Astrocyte (in vitro differentiated cells and primary cell): ENCODE measurements at regions not wholly inside any gene's neighbourhood (a gene's known extent, or its start where the extent isn't known, plus 50 kb on each side); places are given as distances from the start of the nearest gene placed in this dataset.

Experiments used
- DNase-seq: peaks from one replicate; pipeline ENCODE4 v3.0.0-alpha.2; 2010; ENCODE audit warnings: low read depth
- FAIRE-seq: peaks from 2 replicates; lab custom pipeline; 2011; peaks lifted over from hg19 to GRCh38; lab: Jason Lieb, UNC
- H2AFZ ChIP-seq: 2 replicates; pipeline ENCODE4 v1.6.0; 2012; ENCODE audit warnings: low read depth, low read length, inconsistent platforms
- H3K27ac ChIP-seq: 2 replicates; pipeline ENCODE4 v1.5.1; 2011; ENCODE audit warnings: low read depth, low read length, inconsistent platforms
- H3K27me3 ChIP-seq: 2 replicates; pipeline ENCODE4 v1.6.0; 2011; ENCODE audit warnings: low read length, inconsistent platforms; ENCODE audit not compliant: insufficient read depth
- H3K36me3 ChIP-seq: 2 replicates; pipeline ENCODE4 v1.5.1; 2011; ENCODE audit warnings: low read length, inconsistent platforms; ENCODE audit not compliant: insufficient read depth
- H3K4me1 ChIP-seq: 2 replicates; pipeline ENCODE4 v1.5.1; 2011; ENCODE audit warnings: low read length, inconsistent platforms; ENCODE audit not compliant: insufficient read depth
- H3K4me2 ChIP-seq: 2 replicates; pipeline ENCODE4 v1.6.0; 2012; ENCODE audit warnings: low read length, inconsistent platforms
- H3K4me3 ChIP-seq: 2 replicates; pipeline ENCODE4 v1.5.1; 2011; ENCODE audit warnings: low read depth, mild to moderate bottlenecking, low read length, inconsistent platforms; ENCODE audit not compliant: insufficient read depth
- H3K79me2 ChIP-seq: 2 replicates; pipeline ENCODE4 v1.6.0; 2012; ENCODE audit warnings: mild to moderate bottlenecking, low read length, inconsistent platforms; ENCODE audit not compliant: insufficient read depth
- H3K9ac ChIP-seq: 2 replicates; pipeline ENCODE4 v1.6.0; 2012; ENCODE audit warnings: mild to moderate bottlenecking, low read length, inconsistent platforms
- H3K9me3 ChIP-seq: 2 replicates; pipeline ENCODE4 v1.5.1; 2012; ENCODE audit warnings: low read depth, mild to moderate bottlenecking, low read length, inconsistent platforms; ENCODE audit not compliant: insufficient read depth
- H4K20me1 ChIP-seq: 2 replicates; pipeline ENCODE4 v1.6.0; 2012; ENCODE audit warnings: low read length, inconsistent platforms; ENCODE audit not compliant: insufficient read depth
- H3K27ac Mint-ChIP-seq: one replicate; pipeline ENCODE4 v1.8.0; 2021; ENCODE audit warnings: mild to moderate bottlenecking, mixed read lengths; ENCODE audit not compliant: unreplicated experiment
- H3K27me3 Mint-ChIP-seq: one replicate; pipeline ENCODE4 v1.8.0; 2021; ENCODE audit warnings: low read depth, mixed read lengths; ENCODE audit not compliant: unreplicated experiment
- H3K36me3 Mint-ChIP-seq: one replicate; pipeline ENCODE4 v1.8.0; 2021; ENCODE audit warnings: low read depth, mixed read lengths; ENCODE audit not compliant: unreplicated experiment
- H3K4me1 Mint-ChIP-seq: one replicate; pipeline ENCODE4 v1.8.0; 2021; ENCODE audit warnings: low read depth, mixed read lengths; ENCODE audit not compliant: unreplicated experiment
- H3K4me3 Mint-ChIP-seq: one replicate; pipeline ENCODE4 v1.8.0; 2021; ENCODE audit warnings: mild to moderate bottlenecking, moderate library complexity, mixed read lengths; ENCODE audit not compliant: unreplicated experiment
- H3K9me3 Mint-ChIP-seq: one replicate; pipeline ENCODE4 v1.8.0; 2021; ENCODE audit warnings: mild to moderate bottlenecking, mixed read lengths; ENCODE audit not compliant: unreplicated experiment
- CTCF ChIP-seq: IDR thresholded peaks from 2 replicates; pipeline ENCODE4 v1.5.1; 2011; ENCODE audit warnings: low read depth, mild to moderate bottlenecking, inconsistent platforms, low read length, moderate library complexity; ENCODE audit not compliant: insufficient read depth
- EZH2 ChIP-seq: IDR thresholded peaks from 2 replicates; pipeline ENCODE4 v1.6.1; 2012; ENCODE audit warnings: mild to moderate bottlenecking, low read length, inconsistent platforms; ENCODE audit not compliant: insufficient read depth

GRCh38 chr3:89042236-89042835 lies 65.1 kb upstream of the EPHA3 start:
- H3K4me1 ChIP-seq, result no peaks in the 10 kb centered on the region

GRCh38 chr3:89043406-89043932 lies 64.0 kb upstream of the EPHA3 start:
- Histone ChIP-seq H2AFZ (no peak overlapping the region), H3K79me2 (no peaks in the 10 kb centered on the region), H3K4me1 (no peaks in the 10 kb centered on the region), H3K4me3 (no peak overlapping the region), H4K20me1 (no peaks in the 10 kb centered on the region), H3K27me3 (no peaks in the 10 kb centered on the region), H3K36me3 (no peaks in the 10 kb centered on the region), H3K9me3 (no peaks in the 10 kb centered on the region), H3K4me2 (no peak overlapping the region), H3K9ac (no peak overlapping the region), H3K27ac (no peak overlapping the region)
- FAIRE-seq, result no peak
- no peaks in the 10 kb centered on the region for H3K36me3 Mint-ChIP-seq
- peaks cover 7% of the 10 kb centered on the region for H3K4me1 Mint-ChIP-seq
- H3K27ac Mint-ChIP-seq, result no peak overlapping the region
- H3K4me3 Mint-ChIP-seq, result no peak overlapping the region
- no peaks in the 10 kb centered on the region for H3K27me3 Mint-ChIP-seq
- TF ChIP-seq CTCF (no peak), EZH2 (no peak)
- H3K9me3 Mint-ChIP-seq, result no peaks in the 10 kb centered on the region
- DNase-seq, result no peak

More at GRCh38 chr3:89042236-89042835, 65.1 kb upstream of the EPHA3 start:
- no peaks in the 10 kb centered on the region for H3K36me3 ChIP-seq
- no peak overlapping the region for H3K27ac ChIP-seq
- peak; percentile 62 for DNase-seq
- H3K9ac ChIP-seq, result no peak overlapping the region
- no peak for FAIRE-seq
- H3K9me3 ChIP-seq, result no peaks in the 10 kb centered on the region
- H3K27me3 Mint-ChIP-seq, result no peaks in the 10 kb centered on the region
- H4K20me1 ChIP-seq, result no peaks in the 10 kb centered on the region
- peak overlapping the region; percentile 58 for H3K27ac Mint-ChIP-seq
- no peaks in the 10 kb centered on the region for H3K27me3 ChIP-seq
- H3K9me3 Mint-ChIP-seq, result peaks cover 2% of the 10 kb centered on the region
- TF ChIP-seq CTCF, result no peak
- H3K4me3 ChIP-seq, result no peak overlapping the region
- peaks cover 7% of the 10 kb centered on the region for H3K4me1 Mint-ChIP-seq
- no peak overlapping the region for H3K4me3 Mint-ChIP-seq
- H2AFZ ChIP-seq, result no peak overlapping the region
- H3K79me2 ChIP-seq, result no peaks in the 10 kb centered on the region
- no peaks in the 10 kb centered on the region for H3K36me3 Mint-ChIP-seq
- H3K4me2 ChIP-seq, result peak overlapping the region; percentile 24

GRCh38 chr3:89046661-89047060 lies 60.8 kb upstream of the EPHA3 start:
- no peak overlapping the region for H3K4me3 Mint-ChIP-seq
- Histone ChIP-seq H3K9me3 (no peaks in the 10 kb centered on the region), H3K36me3 (no peaks in the 10 kb centered on the region), H3K4me1 (no peaks in the 10 kb centered on the region), H3K9ac (no peak overlapping the region), H3K4me2 (no peak overlapping the region), H3K79me2 (no peaks in the 10 kb centered on the region), H4K20me1 (no peaks in the 10 kb centered on the region), H2AFZ (no peak overlapping the region), H3K27ac (no peak overlapping the region), H3K4me3 (no peak overlapping the region), H3K27me3 (no peaks in the 10 kb centered on the region)
- FAIRE-seq, result no peak
- no peaks in the 10 kb centered on the region for H3K27me3 Mint-ChIP-seq
- no peak overlapping the region for H3K27ac Mint-ChIP-seq
- no peak for DNase-seq
- H3K9me3 Mint-ChIP-seq, result no peaks in the 10 kb centered on the region
- H3K4me1 Mint-ChIP-seq, result peaks cover 7% of the 10 kb centered on the region
- TF ChIP-seq EZH2 (no peak), CTCF (no peak)
- no peaks in the 10 kb centered on the region for H3K36me3 Mint-ChIP-seq
